Brain pericyte (primary cell): ENCODE measurements at regions not wholly inside any gene's neighbourhood (a gene's known extent, or its start where the extent isn't known, plus 50 kb on each side); places are given as distances from the start of the nearest gene placed in this dataset.

Experiments used
- DNase-seq: peaks from one replicate; pipeline ENCODE4 v3.0.0-alpha.2; 2012; ENCODE audit warnings: low read depth, low spot score

DNA sequence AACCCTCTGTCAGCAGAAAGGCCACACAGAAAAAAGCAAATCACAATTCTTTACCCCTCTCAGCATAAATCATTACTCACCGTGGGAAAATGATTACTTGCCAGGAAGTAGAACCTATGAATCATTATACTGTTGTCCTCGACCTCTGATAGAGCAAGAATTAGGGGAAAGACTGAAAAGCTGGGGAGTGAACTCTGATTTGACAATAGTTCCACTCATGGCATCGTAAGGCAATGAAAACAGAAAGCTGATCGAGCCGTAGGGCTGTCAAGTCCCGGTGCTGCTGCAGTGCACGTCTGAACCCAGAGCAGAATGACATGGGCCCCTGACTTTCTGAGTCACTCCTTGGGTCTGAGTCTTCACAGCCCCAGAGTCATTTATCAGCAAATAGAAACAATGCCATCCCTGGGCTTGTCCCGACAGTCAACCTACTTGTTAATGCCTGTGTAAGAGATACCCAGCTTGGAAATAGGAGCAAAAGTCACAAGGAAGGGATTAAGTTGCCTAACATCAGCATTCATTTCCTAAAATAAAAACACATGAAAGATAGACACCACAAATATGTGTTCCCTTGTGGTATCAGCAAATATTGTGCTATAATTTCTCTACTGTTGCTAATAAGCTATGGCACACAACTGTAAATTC, 224.8 kb upstream of the MARCKS start:
- no peak for DNase-seq

DNA sequence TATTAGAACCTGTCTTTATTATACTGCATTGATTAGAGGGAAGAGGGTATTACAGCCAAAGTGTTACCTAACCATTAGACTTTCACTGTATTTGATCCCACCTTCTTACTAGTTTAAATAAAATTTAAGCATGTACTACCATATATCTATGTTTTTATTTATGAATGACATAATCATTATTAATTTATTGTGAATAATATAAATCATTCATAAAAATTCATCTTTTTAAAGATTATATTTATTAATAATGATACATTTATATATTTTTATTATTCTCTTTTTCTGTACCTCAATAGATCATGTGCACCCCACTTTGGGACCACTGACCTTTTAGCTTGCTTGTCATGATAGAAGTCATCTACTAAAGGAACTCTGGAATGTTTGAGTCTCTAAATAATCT, 223.5 kb upstream of the MARCKS start:
- no peak for DNase-seq

DNA sequence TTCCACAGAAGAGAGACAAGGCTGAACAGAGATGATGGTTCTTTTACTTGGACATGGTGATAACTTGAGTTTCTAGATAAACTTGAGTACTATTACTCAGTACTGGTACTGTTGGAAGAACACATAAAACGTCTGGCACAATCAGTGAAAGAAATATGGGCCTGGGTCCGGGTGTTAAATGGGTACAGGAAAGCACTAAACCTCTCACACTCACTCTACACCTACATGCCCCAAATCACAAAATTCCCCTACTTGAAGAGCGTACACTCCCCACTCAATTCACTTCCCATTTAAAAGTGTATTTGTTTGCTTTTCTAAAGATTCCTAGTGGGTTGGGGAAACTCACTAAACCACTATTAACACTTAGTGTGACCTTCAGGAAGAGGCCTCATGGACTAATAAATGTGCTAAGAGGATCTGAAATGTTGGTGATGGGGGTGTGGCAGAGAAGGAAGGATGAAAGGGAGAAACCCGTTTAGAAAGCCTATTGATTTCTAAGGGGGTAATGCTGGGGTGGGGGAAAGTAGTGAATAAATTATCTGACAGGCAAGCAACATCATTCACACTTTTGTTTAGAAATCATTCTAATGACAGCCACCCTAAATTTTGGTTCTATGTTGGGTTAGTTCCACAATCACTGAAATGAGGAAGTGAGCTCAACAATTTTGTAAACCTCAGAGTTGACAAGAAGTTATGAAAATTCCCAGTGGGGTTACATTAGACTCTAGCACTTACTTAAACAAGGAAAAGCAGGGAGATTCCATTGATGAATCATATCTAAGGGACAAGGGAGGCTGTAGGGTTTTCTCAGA, 222.6 kb upstream of the MARCKS start:
- DNase-seq = no peak

DNA sequence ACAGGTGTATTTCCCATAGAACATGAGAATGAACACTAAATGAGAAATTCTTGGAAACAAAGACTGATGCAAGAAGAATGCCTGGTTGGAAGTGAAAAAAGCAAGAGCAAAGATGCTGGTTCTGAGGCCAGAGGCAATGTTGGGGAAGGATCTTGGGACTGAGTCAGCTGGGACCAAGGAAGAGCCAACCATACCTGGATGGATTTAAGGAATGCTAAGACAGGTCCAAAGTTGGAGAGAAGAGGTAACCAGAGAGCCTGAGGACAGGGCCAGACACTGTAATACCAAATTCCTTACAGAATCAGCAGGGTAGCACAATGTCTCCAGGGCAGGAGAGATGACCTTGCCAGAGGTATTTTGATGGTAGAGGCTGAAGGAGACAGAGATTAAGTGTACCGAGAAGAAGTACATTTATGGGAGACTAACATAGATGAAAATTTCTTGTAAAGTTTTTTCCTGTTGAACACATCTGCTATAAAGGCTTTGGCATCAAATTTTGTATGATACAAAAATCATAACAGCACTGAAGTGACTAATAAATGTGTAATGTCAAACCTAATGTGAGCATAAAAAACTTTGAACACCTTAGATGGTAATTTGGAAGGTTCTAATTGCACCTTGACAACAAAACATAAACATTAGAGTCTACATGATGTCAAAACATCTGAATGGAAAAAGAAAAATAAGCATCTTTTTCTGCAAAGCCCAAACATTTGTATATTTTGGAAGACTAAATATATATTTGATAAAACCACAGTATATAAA, 221.7 kb upstream of the MARCKS start:
- DNase-seq = no peak

DNA sequence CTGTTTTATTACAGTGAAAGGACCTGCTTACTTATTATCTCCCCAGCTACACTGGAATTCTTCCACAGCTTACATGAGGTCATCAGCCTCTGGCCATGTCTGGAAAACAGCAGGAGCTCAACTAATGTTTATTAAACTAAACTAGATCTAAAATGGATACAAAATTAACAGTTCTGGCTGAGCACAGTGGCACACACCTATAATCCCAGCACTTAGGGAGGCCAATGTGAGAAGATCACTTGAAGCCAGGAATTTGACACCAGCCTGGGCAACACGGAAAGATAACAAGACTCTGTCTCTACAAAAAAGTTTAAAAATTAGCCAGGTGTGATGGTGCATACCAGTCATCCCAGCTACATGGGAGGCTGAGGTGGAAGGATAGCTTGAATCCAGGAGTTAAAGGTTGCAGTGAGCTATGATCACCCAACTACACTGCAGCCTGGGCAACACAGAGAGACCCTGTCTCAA, 220.8 kb upstream of the MARCKS start:
- DNase-seq = no peak

DNA sequence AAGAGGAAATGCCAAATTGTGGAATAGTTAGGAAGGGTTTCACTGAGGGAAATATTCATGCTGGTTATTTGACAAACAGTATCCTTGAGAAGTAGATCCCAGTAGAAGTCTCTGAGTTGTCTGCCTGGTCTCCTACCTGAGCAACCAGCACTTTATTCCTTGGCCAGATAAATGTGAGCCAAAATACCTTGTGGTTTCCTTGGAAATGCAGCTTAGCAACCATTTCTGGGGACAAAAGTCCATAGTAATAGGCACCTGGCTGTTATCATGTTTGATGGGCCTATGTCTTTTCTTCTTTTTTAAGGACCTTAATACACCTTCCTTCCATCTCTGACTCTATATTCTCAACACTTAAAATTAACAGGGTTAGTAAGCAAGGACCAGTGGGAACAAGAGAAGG, 217.1 kb upstream of the MARCKS start:
- no peak for DNase-seq

DNA sequence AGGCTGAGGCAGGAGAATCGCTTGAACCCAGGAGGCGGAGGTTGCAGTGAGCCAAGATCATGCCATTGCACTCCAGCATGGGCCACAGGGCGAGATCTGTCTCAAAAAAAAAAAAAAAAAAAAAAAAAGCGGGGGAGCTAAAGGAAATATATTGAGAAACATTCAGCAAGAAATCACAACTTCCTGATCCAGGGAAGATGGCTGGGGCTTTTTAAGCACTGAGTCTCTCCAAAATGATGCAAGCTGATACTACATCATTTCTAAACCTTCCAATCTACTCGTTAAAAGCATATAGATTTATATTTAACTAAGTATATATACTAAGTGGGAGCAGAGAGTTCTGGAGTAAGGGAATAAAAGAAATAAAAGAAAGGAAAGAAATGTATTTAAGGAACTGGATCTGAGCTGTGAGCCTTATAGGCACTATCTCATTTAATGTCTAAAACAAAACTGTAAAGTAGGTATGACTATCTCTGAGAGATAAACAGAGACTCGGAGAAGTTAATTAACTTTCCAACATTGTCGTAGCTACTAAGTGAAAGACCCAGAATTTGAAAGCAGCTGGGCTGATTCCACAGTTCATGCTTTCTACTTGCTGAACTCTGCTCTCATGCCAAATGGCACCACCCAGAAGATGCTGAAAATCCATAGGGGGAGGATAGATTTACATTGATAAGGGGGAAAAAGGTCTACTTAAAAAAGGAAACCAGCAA, 215.0 kb upstream of the MARCKS start:
- DNase-seq = no peak

DNA sequence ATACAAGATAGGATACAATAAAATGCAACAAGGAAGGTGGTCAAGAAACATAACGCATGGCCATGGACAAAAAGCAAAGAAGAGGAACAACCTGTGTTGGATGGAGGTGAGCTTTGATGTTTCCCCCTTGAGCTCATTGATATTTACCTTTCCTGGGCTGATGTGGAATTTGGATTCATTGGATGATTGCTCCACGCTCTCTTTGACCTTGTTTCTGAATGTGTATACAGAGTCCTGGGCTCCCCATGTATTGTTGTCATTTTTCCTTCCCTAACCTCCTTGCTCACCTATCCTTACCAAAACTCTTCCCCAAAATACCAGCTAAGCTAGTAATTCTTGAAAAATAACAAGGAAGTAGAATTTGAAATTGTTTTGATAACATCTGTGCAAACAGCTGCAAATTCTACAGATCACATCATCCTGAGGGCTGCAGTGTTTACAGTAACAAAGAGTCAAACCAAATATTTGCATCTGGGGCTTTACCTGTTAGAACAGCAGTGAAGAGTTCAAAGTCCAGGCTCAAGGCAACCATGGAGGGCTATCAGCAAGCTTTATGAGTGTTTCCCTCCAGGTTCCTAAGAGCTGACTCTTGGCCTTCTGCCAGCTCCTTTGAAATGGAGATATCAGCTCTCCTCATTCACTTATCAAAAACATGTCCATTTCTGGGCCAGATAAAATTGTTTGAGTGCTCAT, 214.3 kb upstream of the MARCKS start:
- no peak for DNase-seq

DNA sequence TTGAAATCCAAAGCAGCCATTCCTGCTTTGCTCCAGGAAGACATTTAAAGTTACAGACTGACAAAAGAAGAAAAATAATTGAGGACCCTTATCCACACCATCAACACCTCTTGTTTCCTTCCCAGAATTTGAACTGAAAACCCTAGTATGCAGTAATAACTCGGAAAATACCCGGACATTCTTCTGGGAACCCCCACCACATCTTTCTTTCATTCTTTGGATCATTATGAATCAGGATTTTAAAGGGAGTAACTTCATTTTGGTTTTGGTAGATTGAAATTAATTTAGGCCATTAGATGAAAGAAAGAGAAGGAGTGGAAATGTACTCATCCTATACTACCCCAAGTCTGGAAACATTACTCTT, 213.8 kb upstream of the MARCKS start:
- DNase-seq = no peak

DNA sequence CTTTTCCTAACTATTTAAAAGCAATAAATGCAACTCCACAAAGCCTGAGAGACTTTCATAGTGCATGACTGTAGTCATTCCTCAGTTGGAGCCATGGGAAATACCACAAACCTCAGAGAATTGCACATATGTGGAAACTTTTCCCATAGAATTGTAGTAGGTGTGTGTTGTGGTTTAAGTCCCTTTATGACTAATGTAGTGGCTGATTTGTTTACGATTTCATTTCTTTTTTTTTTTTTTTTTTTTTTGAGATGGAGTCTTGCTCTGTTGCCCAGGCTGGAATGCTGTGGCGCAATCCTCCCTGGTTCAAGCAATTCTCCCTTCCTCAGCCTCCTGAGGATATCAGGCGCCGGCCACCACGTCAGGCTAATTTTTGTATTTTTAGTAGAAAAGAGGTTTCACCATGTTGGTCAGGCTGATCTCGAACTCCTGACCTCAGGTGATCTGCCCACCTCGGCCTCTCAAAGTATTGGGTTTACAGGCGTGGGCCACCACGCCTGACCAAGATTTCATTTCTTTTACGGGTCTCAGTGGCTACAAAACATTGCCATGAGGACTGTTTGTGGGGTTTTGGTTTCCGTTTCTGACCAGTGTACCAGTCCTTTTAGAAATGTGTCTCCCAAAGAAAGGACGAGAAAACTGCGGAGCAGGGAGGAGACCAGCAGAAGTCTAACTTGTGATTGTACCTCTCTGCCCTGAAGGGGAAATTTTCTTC, 212.1 kb upstream of the MARCKS start:
- DNase-seq = no peak

DNA sequence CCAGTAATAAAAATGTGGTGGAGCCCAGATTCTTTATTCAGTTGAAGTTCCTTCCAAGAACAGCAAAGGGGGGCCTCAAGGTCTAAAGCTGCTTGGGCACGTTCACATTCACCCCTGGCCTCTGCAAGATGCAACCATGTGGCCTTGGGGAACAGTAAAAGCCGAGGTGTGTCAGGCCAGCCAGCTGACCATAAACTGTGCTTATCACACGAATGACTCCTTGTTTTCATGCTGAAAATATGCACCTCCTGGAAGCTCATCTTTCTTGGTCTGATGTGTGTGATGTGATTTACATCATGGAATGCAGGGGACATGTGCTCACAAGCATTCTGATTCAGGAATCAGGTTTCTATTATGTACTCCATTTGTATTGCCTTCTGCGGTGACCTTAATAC, 211.6 kb upstream of the MARCKS start:
- DNase-seq = no peak

DNA sequence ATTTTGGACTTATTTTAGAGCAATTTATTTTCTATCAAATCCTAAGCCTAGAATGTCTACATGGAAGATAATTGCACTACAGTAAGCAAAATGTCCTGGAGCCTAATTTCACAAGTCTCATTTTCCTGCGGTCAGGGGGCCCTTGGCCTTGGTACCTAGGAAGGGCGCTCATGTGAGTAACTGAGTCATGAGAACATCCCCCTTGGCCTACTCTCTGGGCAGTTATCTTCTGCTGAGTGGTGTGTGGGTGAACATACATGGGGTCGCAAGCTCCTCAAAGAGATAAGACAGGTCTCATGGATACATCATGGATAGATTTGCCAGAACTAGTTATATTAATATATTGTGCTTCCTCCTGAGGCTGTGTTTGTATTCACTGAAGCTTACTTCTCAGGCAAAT, 211.2 kb upstream of the MARCKS start:
- no peak for DNase-seq

DNA sequence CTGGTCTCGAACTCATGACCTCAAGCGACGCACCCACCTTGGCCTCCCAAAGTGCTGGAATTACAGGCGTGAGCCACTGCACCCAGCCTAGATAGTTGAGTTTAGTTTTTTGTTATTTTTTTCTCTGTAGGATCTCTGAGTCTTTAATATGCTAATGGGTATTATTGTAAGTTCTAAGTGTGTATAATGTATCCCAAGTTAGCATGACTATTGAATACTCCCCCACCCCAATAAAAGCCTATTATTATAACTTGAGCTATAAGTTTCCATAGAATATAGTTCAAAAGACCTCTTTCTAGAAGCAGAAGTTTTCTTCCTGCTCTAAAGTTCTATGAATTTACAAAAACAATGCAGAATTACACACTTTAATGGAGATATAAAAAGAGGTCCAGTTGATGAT, 210.4 kb upstream of the MARCKS start:
- DNase-seq = no peak

DNA sequence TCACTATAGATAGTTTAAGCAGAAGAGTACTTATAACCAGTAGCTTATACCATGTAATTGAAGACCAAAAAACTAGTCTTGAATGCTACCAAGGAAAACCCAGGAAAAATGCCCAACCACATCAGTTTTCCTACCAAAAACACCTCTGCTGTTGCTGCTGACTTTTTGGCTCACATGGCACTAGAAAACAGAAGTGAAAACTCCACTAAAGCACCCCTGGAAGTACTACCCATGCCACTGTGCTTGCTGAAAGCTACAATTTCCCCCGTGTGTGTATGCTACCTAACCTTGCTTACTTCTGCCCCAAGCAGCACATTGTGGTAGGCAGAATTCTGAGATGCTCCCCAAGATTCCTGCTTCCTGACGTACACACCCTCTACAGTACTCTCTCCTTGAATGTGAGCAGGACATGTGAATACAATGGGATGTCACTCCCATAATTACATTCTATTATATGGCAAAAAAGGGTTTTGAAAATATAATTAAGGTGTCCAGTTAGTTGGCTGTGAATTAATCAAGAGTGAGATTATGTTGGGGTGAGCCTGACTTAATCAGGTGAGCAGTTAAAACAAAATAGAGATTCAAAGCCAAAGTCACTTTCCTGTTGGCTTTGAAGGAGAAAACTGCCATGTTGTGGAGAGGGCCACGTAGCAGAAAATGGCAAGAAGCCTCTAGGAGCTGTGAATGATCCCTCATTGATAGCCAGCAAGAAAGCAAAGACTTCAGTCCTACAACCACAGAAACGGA, 209.8 kb upstream of the MARCKS start:
- no peak for DNase-seq

DNA sequence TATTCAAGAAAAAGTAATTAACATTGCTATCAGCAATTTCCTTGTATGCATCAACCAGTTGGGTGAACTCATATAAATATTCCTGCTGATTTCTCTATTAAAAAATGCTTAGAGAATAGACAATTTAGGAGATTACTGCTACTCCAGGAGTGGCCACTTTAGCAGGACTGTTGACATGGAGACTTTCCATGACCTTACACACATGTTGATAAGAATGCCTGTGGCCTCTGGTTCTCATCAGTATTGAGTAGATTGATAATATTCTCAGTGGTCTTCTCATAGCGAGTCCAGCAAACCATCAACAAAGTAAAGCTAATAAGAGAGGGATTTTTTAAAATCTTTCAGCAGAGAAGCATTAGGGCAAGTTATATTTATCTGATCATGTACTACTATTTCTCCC, 208.4 kb upstream of the MARCKS start:
- DNase-seq = no peak

DNA sequence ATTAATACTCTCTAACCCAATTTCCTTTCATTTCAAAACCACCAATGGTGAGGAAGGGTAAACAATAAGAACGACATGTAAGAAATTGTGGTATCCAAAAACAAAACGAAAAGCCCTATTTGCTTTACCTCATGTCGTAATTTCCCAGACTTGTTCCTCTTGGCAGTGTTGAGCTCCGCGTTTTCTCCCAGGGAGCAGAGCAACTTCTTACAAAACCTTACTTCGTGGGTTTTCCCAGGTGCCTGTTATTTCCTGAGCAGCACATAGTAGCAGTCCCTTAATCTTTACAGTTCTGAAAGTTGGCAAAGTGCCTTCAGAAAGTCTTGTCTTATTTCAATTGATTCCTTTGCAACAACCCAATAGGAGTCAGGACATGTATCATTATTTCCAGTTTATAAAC, 207.9 kb upstream of the MARCKS start:
- DNase-seq = no peak

DNA sequence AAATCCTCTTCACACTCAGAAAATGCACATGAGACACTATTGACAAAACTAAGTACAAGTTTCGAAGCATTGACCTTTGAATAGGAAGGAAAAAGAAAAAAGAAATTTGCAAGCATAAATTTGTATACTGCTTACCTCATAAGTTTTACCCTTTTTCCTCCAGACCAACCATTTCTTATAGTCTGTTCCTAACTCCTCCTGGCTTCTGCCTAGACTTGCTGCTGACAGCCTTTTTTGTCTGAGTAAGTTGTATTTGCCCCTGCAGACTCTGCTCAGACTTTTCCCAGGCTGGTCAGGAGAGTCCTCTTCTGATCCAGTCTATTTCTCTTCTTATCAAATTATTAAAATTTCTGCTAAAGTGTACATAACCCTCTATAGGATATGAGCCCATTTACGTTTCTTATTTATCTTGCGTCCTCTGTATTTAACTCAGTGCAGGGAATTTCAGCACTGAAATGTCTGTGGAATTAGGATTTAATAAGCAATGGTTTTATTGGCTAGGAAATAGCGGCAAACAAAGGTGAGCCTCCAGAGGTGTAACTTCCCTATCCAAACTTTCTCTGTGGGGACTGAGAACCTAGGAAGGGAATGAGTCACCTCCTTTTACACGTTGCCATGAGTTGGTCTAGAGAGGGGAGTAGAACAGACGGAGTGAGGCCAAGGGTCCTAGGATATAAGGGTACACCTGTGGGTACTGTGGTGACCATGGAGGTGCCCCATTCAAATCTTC, 207.1 kb upstream of the MARCKS start:
- no peak for DNase-seq

DNA sequence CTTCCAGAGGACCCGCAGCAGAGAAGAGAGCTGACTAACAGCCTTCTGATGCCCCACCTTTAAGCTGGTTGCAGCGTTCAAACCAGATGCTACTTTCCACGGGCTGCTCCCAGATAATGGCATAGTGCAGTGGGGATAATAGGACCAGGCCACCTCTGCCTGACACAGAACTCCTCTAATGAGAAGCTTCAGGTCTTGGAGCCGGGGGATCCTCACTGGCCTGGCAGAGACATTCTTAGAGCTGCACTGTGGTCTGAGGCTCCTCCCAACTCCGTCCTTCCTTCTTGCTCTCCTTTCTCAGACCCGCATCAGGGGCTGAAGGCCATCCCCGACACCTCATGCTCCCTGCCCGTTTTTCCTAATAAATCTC, 206.6 kb upstream of the MARCKS start:
- no peak for DNase-seq

DNA sequence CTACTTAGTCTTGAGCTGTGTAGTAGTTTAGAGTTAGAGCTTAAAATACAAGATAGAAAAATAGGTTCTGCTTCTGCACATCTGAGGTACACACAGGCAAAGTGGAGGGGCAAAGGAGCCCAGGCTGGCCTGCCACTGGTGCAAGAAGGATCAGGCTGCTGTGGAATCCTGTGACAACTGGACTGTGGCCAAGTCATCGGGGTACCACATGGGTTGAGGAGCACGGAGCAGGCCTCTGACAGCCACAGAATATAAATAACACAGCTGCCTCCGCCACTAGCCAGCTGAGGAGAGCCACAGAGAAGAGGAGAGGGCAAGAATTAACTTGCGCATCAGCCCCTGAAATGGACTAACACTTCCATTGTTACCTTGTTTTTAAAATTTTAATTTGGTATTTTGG, 206.0 kb upstream of the MARCKS start:
- DNase-seq = no peak

DNA sequence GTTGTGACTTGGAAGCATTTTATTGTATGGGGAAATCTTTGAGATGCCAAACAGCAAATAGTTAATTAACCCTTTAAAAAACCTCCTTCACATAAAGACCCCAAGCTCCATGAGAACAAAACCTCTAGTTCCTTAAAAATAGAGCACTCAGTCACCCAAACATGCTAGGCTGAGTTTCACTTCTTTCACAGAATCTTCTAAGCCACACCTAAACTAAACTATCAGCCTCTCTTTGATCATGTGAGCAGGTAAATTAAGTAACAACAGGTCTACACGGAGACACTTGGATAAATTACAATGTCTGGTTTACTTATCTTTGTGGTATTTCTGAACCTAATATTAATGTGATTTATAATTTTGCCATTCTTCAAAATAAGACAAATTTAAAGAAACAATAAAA, 205.2 kb upstream of the MARCKS start:
- DNase-seq = no peak
